Endothelial cell (in vitro differentiated cells): ENCODE measurements at regions not wholly inside any gene's neighbourhood (a gene's known extent, or its start where the extent isn't known, plus 50 kb on each side); places are given as distances from the start of the nearest gene placed in this dataset.

Experiments
- DNase-seq: peaks from one replicate; pipeline ENCODE4 v3.0.0; 2021; ENCODE audit warnings: low spot score
- H3K27ac Mint-ChIP-seq: one replicate; pipeline ENCODE4 v1.8.0; 2021; ENCODE audit warnings: mixed read lengths, inconsistent platforms; ENCODE audit not compliant: unreplicated experiment
- H3K27me3 Mint-ChIP-seq: one replicate; pipeline ENCODE4 v1.8.0; 2021; ENCODE audit warnings: mild to moderate bottlenecking, moderate library complexity, mixed read lengths, inconsistent platforms; ENCODE audit not compliant: unreplicated experiment
- H3K36me3 Mint-ChIP-seq: one replicate; pipeline ENCODE4 v1.8.0; 2021; ENCODE audit warnings: mild to moderate bottlenecking, low read depth, mixed read lengths, inconsistent platforms; ENCODE audit not compliant: unreplicated experiment
- H3K4me1 Mint-ChIP-seq: one replicate; pipeline ENCODE4 v1.8.0; 2021; ENCODE audit warnings: mild to moderate bottlenecking, mixed read lengths, inconsistent platforms; ENCODE audit not compliant: unreplicated experiment
- H3K4me3 Mint-ChIP-seq: one replicate; pipeline ENCODE4 v1.8.0; 2021; ENCODE audit warnings: mild to moderate bottlenecking, mixed read lengths, inconsistent platforms; ENCODE audit not compliant: unreplicated experiment
- H3K9me3 Mint-ChIP-seq: one replicate; pipeline ENCODE4 v1.8.0; 2021; ENCODE audit warnings: mixed read lengths, inconsistent platforms; ENCODE audit not compliant: unreplicated experiment
- CTCF ChIP-seq: fragments of 200-600 bp; sonication (generic); IDR thresholded peaks from one replicate; pipeline ENCODE4 v1.5.0; 2021; ENCODE audit warnings: antibody characterized with exemption; ENCODE audit not compliant: unreplicated experiment

- Mint-ChIP-seq H3K9me3 (no peaks in the 10 kb centered on the region), H3K36me3 (no peaks in the 10 kb centered on the region), H3K4me1 (no peaks in the 10 kb centered on the region), H3K27ac (no peak overlapping the region), H3K4me3 (no peak overlapping the region), H3K27me3 (no peaks in the 10 kb centered on the region)
- no peak for TF ChIP-seq CTCF
- DNase-seq = no peak
Measured at GRCh38 chrX:125654501-125654900, 334.8 kb downstream of the TEX13C start.

- Mint-ChIP-seq H3K27me3 (no peaks in the 10 kb centered on the region), H3K36me3 (no peaks in the 10 kb centered on the region), H3K9me3 (no peaks in the 10 kb centered on the region), H3K4me1 (no peaks in the 10 kb centered on the region), H3K4me3 (no peak overlapping the region), H3K27ac (no peak overlapping the region)
- no peak for DNase-seq
- no peak for TF ChIP-seq CTCF
Measured at GRCh38 chrX:125673758-125674157, 354.1 kb downstream of the TEX13C start.

DNA sequence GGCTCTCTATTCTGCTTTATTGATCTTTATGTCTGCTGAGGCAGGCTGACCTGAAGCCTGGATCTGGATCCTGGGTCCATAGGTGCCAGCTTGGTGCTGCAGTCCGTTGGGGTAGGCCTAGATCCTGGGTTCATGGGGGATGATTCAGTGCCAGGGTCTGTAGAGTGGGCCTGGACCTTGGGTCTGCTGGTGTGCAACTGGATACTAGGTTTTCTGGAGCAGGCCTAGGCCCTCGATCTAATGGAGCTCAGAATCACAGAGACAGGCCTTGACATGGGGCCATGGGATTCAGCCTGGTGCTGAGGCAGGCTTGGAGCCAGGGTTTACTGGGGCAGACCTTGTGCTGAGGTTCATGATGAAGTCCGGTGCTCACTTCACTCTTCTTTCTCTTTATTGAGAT is 358.6 kb downstream of the TEX13C start:
- no peaks in the 10 kb centered on the region for H3K4me1 Mint-ChIP-seq
- no peaks in the 10 kb centered on the region for H3K27me3 Mint-ChIP-seq
- no peak for TF ChIP-seq CTCF
- no peak overlapping the region for H3K27ac Mint-ChIP-seq
- no peaks in the 10 kb centered on the region for H3K36me3 Mint-ChIP-seq
- no peaks in the 10 kb centered on the region for H3K9me3 Mint-ChIP-seq
- DNase-seq = no peak
- H3K4me3 Mint-ChIP-seq = no peak overlapping the region

- H3K36me3 Mint-ChIP-seq = no peaks in the 10 kb centered on the region
- no peak for TF ChIP-seq CTCF
- H3K9me3 Mint-ChIP-seq = no peaks in the 10 kb centered on the region
- no peak for DNase-seq
- no peak overlapping the region for H3K4me3 Mint-ChIP-seq
- no peaks in the 10 kb centered on the region for H3K27me3 Mint-ChIP-seq
- H3K27ac Mint-ChIP-seq = no peak overlapping the region
- H3K4me1 Mint-ChIP-seq = no peaks in the 10 kb centered on the region
Measured at GRCh38 chrX:125680366-125680765, 360.7 kb downstream of the TEX13C start.

DNA sequence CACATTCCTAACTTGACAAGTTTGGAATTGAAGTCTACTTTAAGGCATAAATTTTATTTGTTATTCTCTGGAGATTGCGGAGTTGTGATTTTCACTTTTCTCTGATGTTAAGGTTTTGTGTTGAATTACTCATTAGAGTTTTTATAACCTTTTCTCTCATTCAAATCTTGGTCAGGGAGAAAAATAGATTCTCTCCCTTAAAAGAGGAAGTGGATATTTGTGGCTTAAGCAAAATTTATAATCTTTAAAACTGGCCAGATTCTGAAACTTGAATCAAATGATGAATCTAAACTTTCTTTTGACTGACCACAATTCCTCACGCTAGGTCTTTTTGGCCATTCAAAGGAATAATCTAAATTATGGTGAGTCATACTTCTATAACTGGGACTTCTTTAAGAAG is 361.4 kb downstream of the TEX13C start:
- Mint-ChIP-seq H3K4me3 (no peak overlapping the region), H3K4me1 (no peaks in the 10 kb centered on the region), H3K36me3 (no peaks in the 10 kb centered on the region), H3K27ac (no peak overlapping the region), H3K9me3 (no peaks in the 10 kb centered on the region), H3K27me3 (no peaks in the 10 kb centered on the region)
- no peak for DNase-seq
- no peak for TF ChIP-seq CTCF
